Trophoblast cell (in vitro differentiated cells and primary cell): ENCODE measurements at regions not wholly inside any gene's neighbourhood (a gene's known extent, or its start where the extent isn't known, plus 50 kb on each side); places are given as distances from the start of the nearest gene placed in this dataset.

Experiments
- DNase-seq, 2 donors: peaks; one replicate each; pipeline ENCODE4 v3.0.0-alpha.2; 2016
- H2AFZ ChIP-seq: 2 replicates; pipeline ENCODE4 v1.6.1; 2013; ENCODE audit warnings: low read length, moderate library complexity, mild to moderate bottlenecking; ENCODE audit not compliant: insufficient read depth, poor library complexity
- H2AK5ac ChIP-seq: 2 replicates; pipeline ENCODE4 v1.6.1; 2013; ENCODE audit warnings: mild to moderate bottlenecking, low read length
- H2BK120ac ChIP-seq: 2 replicates; pipeline ENCODE4 v1.6.1; 2013; ENCODE audit warnings: low read length, mild to moderate bottlenecking, moderate library complexity; ENCODE audit not compliant: insufficient read depth, poor library complexity
- H2BK12ac ChIP-seq: 2 replicates; pipeline ENCODE4 v1.6.1; 2013; ENCODE audit warnings: mild to moderate bottlenecking, low read length, moderate library complexity
- H2BK5ac ChIP-seq: 2 replicates; pipeline ENCODE4 v1.6.1; 2013; ENCODE audit warnings: low read length, low read depth, moderate library complexity, mild to moderate bottlenecking; ENCODE audit not compliant: poor library complexity
- H3K14ac ChIP-seq: 2 replicates; pipeline ENCODE4 v1.6.1; 2013; ENCODE audit warnings: mild to moderate bottlenecking, low read length
- H3K18ac ChIP-seq: 2 replicates; pipeline ENCODE4 v1.6.1; 2013; ENCODE audit warnings: mild to moderate bottlenecking, low read length
- H3K23ac ChIP-seq: 2 replicates; pipeline ENCODE4 v1.6.1; 2013; ENCODE audit warnings: low read length
- H3K27ac ChIP-seq: 2 replicates; pipeline ENCODE4 v1.5.1; 2013; ENCODE audit warnings: low read depth, mild to moderate bottlenecking, inconsistent platforms, low read length, moderate library complexity
- H3K27me3 ChIP-seq: 2 replicates; pipeline ENCODE4 v1.6.1; 2013; ENCODE audit warnings: inconsistent platforms, mild to moderate bottlenecking, low read length, moderate library complexity; ENCODE audit not compliant: insufficient read depth
- H3K36me3 ChIP-seq, 2 experiments: 1 replicate in 1 of 2; 2 replicates in 1 of 2; pipeline ENCODE4 v1.6.1; 2013; ENCODE audit warnings: low read length in 2 of 2, mild to moderate bottlenecking in 2 of 2, moderate library complexity in 1 of 2; ENCODE audit not compliant: insufficient read depth in 2 of 2, control insufficient read depth in 1 of 2
- H3K4ac ChIP-seq: 2 replicates; pipeline ENCODE4 v1.6.1; 2013; ENCODE audit warnings: low read depth, mild to moderate bottlenecking, low read length, moderate library complexity
- H3K4me1 ChIP-seq, 2 experiments: 1 replicate in 1 of 2; 2 replicates in 1 of 2; pipeline ENCODE4 v1.6.1; 2013; ENCODE audit warnings: low read length in 2 of 2, mild to moderate bottlenecking in 2 of 2, moderate library complexity in 1 of 2; ENCODE audit not compliant: insufficient read depth in 2 of 2, control insufficient read depth in 1 of 2
- H3K4me2 ChIP-seq: 2 replicates; pipeline ENCODE4 v1.6.1; 2013; ENCODE audit warnings: inconsistent platforms, mild to moderate bottlenecking, low read length, moderate library complexity
- H3K4me3 ChIP-seq: 2 replicates; pipeline ENCODE4 v1.5.1; 2013; ENCODE audit warnings: mild to moderate bottlenecking, low read depth, low read length, inconsistent platforms
- H3K79me1 ChIP-seq: one replicate; pipeline ENCODE4 v1.6.1; 2013; ENCODE audit warnings: low read length
- H3K79me2 ChIP-seq: 2 replicates; pipeline ENCODE4 v1.6.1; 2013; ENCODE audit warnings: low read length, mild to moderate bottlenecking; ENCODE audit not compliant: control insufficient read depth, insufficient read depth, poor library complexity
- H3K9ac ChIP-seq: 2 replicates; pipeline ENCODE4 v1.6.1; 2013; ENCODE audit warnings: mild to moderate bottlenecking, low read length
- H3K9me3 ChIP-seq: 2 replicates; pipeline ENCODE4 v1.6.1; 2013; ENCODE audit warnings: low read depth, mild to moderate bottlenecking, control low read depth, inconsistent platforms, low read length; ENCODE audit not compliant: insufficient read depth
- H4K12ac ChIP-seq: 2 replicates; pipeline ENCODE4 v1.6.1; 2013; ENCODE audit warnings: low read depth, mild to moderate bottlenecking, low read length, moderate library complexity
- H4K8ac ChIP-seq: 2 replicates; pipeline ENCODE4 v1.6.1; 2013; ENCODE audit warnings: low read depth, mild to moderate bottlenecking, low read length, moderate library complexity
- H4K91ac ChIP-seq: one replicate; pipeline ENCODE4 v1.6.1; 2013; ENCODE audit warnings: low read depth, mild to moderate bottlenecking, low read length, moderate library complexity
- WGBS: extraction: QIAGEN DNeasy Blood & Tissue Kit; methylation state at CpG from one replicate; pipeline ENCODE4 v1.1.7; 2013; ENCODE audit warnings: missing lambda C conversion rate; ENCODE audit not compliant: insufficient read length, insufficient coverage; ENCODE audit errors: extremely low coverage; 5-methylcytosine and 5-hydroxymethylcytosine counted together

DNA sequence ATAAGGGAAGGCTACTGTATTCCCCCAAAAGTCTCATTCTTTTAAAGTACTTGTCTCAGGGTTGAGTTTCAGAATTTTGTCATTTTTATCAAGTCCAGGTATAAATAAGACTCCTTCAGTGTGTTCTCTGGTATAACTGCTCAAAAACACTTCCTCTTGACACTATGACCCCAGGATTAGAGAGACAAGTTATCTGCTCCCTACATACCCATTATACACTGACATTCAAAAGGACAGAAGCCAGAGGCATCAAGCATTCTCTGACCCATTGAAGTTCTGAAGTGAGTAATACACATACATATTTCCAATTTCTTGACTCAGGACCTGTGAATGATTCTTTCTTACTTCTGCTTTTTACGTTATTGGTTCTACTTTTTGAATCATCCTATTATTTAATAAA is 447.8 kb upstream of the CNTN5 start:
- no peak overlapping the region for H2BK5ac ChIP-seq
- H3K4me1 ChIP-seq = no peaks in the 10 kb centered on the region
- no peak overlapping the region for H4K12ac ChIP-seq
- H3K14ac ChIP-seq = no peak overlapping the region
- no CpG with 5 or more reads among the region's 1 CpG for WGBS
- H3K4ac ChIP-seq = no peak overlapping the region
- H3K27ac ChIP-seq = no peak overlapping the region
- H3K4me3 ChIP-seq = no peak overlapping the region
- no peaks in the 10 kb centered on the region for H3K36me3 ChIP-seq
- H3K9me3 ChIP-seq = no peaks in the 10 kb centered on the region
- no peaks in the 10 kb centered on the region for H3K79me1 ChIP-seq
- H3K18ac ChIP-seq = no peak overlapping the region
- no peak overlapping the region for H4K8ac ChIP-seq
- DNase-seq = no peak
- H2AFZ ChIP-seq = no peak overlapping the region
- H3K4me2 ChIP-seq = no peak overlapping the region
- no peak overlapping the region for H2BK12ac ChIP-seq
- no peak overlapping the region for H2AK5ac ChIP-seq
- no peaks in the 10 kb centered on the region for H3K79me2 ChIP-seq
- no peak overlapping the region for H2BK120ac ChIP-seq
- H3K9ac ChIP-seq = no peak overlapping the region
- no peak overlapping the region for H4K91ac ChIP-seq
- H3K23ac ChIP-seq = no peak overlapping the region
- H3K27me3 ChIP-seq = no peaks in the 10 kb centered on the region

DNA sequence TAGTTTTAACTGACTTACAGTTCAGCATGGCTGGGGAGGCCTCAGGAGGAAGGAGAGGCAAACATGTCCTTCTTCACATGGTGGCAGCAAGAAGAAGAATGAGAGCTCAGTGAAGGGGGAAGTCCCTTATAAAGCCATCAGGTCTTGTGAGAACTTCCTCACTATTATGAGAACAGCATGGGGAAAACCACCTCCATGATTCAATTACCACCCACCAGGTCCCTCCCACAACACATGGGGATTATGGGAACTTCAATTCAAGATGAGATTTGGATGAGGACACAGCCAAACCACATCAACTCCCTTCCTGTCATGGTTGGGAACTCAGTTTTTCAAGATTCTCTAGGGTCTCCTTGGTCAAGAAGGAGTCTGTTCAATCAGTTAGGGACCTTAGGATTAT is 432.9 kb upstream of the CNTN5 start:
- no peak overlapping the region for H3K4me2 ChIP-seq
- H4K8ac ChIP-seq = no peak overlapping the region
- H3K4ac ChIP-seq = no peak overlapping the region
- no peak overlapping the region for H2AK5ac ChIP-seq
- no peaks in the 10 kb centered on the region for H3K4me1 ChIP-seq
- H3K79me1 ChIP-seq = no peaks in the 10 kb centered on the region
- no peak overlapping the region for H3K23ac ChIP-seq
- H3K4me3 ChIP-seq = no peak overlapping the region
- no peak overlapping the region for H2BK5ac ChIP-seq
- H3K27me3 ChIP-seq = no peaks in the 10 kb centered on the region
- H3K14ac ChIP-seq = no peak overlapping the region
- H4K91ac ChIP-seq = no peak overlapping the region
- no peak overlapping the region for H2BK120ac ChIP-seq
- H3K79me2 ChIP-seq = no peaks in the 10 kb centered on the region
- H3K27ac ChIP-seq = no peak overlapping the region
- H3K36me3 ChIP-seq = no peaks in the 10 kb centered on the region
- H2BK12ac ChIP-seq = no peak overlapping the region
- no peak for DNase-seq
- H3K18ac ChIP-seq = no peak overlapping the region
- no peak overlapping the region for H3K9ac ChIP-seq
- no peak overlapping the region for H4K12ac ChIP-seq
- H2AFZ ChIP-seq = no peak overlapping the region
- no peaks in the 10 kb centered on the region for H3K9me3 ChIP-seq

DNA sequence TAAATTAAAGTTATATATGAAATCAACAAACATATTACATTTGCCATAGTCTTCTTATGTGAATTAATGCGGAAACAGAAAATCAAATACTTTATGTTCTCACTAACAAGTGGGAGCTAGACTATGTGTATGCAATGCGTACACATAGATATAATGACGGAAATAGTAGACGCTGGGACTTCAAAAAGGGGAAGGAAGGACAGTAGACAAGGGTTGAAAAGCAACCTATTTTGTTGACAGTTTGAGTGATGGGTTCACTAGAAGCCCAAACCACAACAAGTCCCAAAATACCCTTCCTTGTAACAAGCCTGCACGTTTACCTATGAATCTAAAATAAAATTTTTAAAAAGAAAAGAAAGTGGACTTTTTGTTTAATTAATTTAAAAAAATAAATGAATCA is 430.8 kb upstream of the CNTN5 start:
- no peak overlapping the region for H4K8ac ChIP-seq
- no peak overlapping the region for H3K27ac ChIP-seq
- no peak overlapping the region for H3K9ac ChIP-seq
- no peak overlapping the region for H3K23ac ChIP-seq
- no peak overlapping the region for H4K12ac ChIP-seq
- no peaks in the 10 kb centered on the region for H3K4me1 ChIP-seq
- no peak overlapping the region for H2AFZ ChIP-seq
- WGBS = no CpG with 5 or more reads among the region's 5 CpGs
- H3K9me3 ChIP-seq = no peaks in the 10 kb centered on the region
- no peak overlapping the region for H3K18ac ChIP-seq
- no peak overlapping the region for H2AK5ac ChIP-seq
- no peaks in the 10 kb centered on the region for H3K27me3 ChIP-seq
- no peak overlapping the region for H3K4me3 ChIP-seq
- no peak overlapping the region for H2BK5ac ChIP-seq
- no peak overlapping the region for H2BK12ac ChIP-seq
- no peaks in the 10 kb centered on the region for H3K36me3 ChIP-seq
- H3K14ac ChIP-seq = no peak overlapping the region
- H3K79me2 ChIP-seq = no peaks in the 10 kb centered on the region
- no peak overlapping the region for H4K91ac ChIP-seq
- no peak overlapping the region for H2BK120ac ChIP-seq
- no peak for DNase-seq
- H3K4ac ChIP-seq = no peak overlapping the region
- no peaks in the 10 kb centered on the region for H3K79me1 ChIP-seq
- no peak overlapping the region for H3K4me2 ChIP-seq

GRCh38 chr11:98600103-98600502 is 420.6 kb upstream of the CNTN5 start:
- Histone ChIP-seq H3K36me3 (no peaks in the 10 kb centered on the region), H4K91ac (no peak overlapping the region), H4K8ac (no peak overlapping the region), H2BK120ac (no peak overlapping the region), H3K4me2 (no peak overlapping the region), H4K12ac (no peak overlapping the region), H2AK5ac (no peak overlapping the region), H3K27ac (no peak overlapping the region), H3K27me3 (no peaks in the 10 kb centered on the region), H3K9me3 (no peaks in the 10 kb centered on the region), H3K79me2 (no peaks in the 10 kb centered on the region), H3K18ac (no peak overlapping the region), H2AFZ (no peak overlapping the region), H3K4ac (no peak overlapping the region), H3K23ac (no peak overlapping the region), H3K79me1 (no peaks in the 10 kb centered on the region), H3K14ac (no peak overlapping the region), H3K4me1 (no peaks in the 10 kb centered on the region), H2BK12ac (no peak overlapping the region), H2BK5ac (no peak overlapping the region), H3K4me3 (no peak overlapping the region), H3K9ac (no peak overlapping the region)
- no peak for DNase-seq
- no CpG with 5 or more reads among the region's 3 CpGs for WGBS
